Activated T-cell treated with anti-CD3 and anti-CD28 coated beads, Interleukin-2, amount 50 U/mL, for 24 hours (primary cell): ENCODE measurements at regions not wholly inside any gene's neighbourhood (a gene's known extent, or its start where the extent isn't known, plus 50 kb on each side); places are given as distances from the start of the nearest gene placed in this dataset.
A peak's percentile ranks its signal among the peaks of the same experiment; 100 is the strongest.
"Not testable (repeated sequence)": the region's sequence is repeated elsewhere in the genome, so short reads cannot be mapped to it uniquely, and the experiment has no call there.

Experiments used
- DNase-seq: peaks from one replicate; pipeline ENCODE4 v3.0.0-alpha.2; 2020
- H3K27ac Mint-ChIP-seq: 2 replicates; pipeline ENCODE4 v1.8.0; 2020; ENCODE audit warnings: mild to moderate bottlenecking, mixed read lengths
- H3K27me3 Mint-ChIP-seq: 2 replicates; pipeline ENCODE4 v1.8.0; 2020; ENCODE audit warnings: mixed read lengths
- H3K36me3 Mint-ChIP-seq: 2 replicates; pipeline ENCODE4 v1.8.0; 2020; ENCODE audit warnings: low read depth, mixed read lengths
- H3K4me1 Mint-ChIP-seq: 2 replicates; pipeline ENCODE4 v1.8.0; 2020; ENCODE audit warnings: low read depth, mixed read lengths
- H3K4me3 Mint-ChIP-seq: 2 replicates; pipeline ENCODE4 v1.8.0; 2020; ENCODE audit warnings: mild to moderate bottlenecking, moderate library complexity, mixed read lengths
- H3K9me3 Mint-ChIP-seq: 2 replicates; pipeline ENCODE4 v1.8.0; 2020; ENCODE audit warnings: mixed read lengths

DNA sequence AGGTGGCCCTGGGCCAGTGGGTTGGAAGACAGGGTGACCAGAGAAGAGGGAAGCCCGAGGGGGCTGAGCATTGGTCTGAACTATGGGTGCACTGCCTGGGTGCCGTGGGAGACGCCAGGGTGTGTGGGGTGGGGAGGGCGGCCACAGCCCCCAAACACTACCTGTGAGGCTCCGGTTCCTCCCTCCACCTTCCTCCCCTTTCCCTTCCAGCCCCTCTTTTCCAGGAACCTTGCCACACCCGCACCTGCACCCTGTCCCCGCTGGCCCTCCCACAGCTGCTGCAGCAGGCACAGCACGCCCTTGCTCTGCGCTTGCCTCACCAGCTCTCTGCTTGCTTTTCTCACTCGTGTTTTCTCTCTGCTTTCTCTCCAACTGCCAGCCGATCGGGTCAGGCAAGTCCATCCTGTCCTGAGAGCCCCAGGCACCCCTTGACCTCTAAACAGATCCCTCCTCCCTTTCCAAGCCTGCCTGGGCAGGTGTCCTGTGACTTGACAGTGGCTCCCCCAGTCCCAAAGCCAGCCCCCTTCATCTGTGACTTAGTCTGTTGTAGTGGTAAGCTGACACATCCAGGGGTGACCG, 193.7 kb downstream of the MSX2 start:
- Mint-ChIP-seq H3K36me3 (no peaks in the 10 kb centered on the region), H3K4me1 (peaks cover 2% of the 10 kb centered on the region), H3K4me3 (no peak overlapping the region)

GRCh38 chr5:174917435-174917834, 193.1 kb downstream of the MSX2 start:
- not testable (repeated sequence) for H3K4me3 Mint-ChIP-seq, H3K36me3 Mint-ChIP-seq, DNase-seq, H3K4me1 Mint-ChIP-seq, H3K27ac Mint-ChIP-seq, H3K9me3 Mint-ChIP-seq
- peaks cover 29% of the 10 kb centered on the region for H3K27me3 Mint-ChIP-seq

More for the DNA sequence above, 193.7 kb downstream of the MSX2 start:
- Mint-ChIP-seq H3K9me3 (no peaks in the 10 kb centered on the region), H3K27ac (no peak overlapping the region), H3K27me3 (peaks cover 23% of the 10 kb centered on the region)
- no peak for DNase-seq

DNA sequence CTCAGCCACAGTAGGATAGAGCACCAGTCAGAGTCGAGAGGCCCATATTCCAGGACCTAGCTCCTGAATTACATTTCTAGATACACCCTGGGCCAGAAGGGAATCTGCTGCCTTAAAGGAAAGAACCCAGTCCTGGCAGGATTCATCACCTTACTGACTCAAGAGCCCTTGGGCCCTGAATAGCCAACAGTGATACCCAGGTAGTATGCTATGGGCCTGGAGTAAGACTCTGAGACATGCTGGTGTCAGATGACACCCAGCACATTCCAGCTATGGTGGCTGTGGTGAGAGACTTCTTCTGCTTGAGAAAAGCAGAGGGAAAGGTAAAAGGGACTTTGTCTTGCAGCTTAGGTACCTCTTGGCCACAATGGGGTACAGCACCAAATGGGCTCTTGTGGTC, 192.5 kb downstream of the MSX2 start:
- not testable (repeated sequence) for H3K4me3 Mint-ChIP-seq, H3K36me3 Mint-ChIP-seq, H3K9me3 Mint-ChIP-seq, H3K27ac Mint-ChIP-seq, DNase-seq, H3K4me1 Mint-ChIP-seq
- peaks cover 31% of the 10 kb centered on the region for H3K27me3 Mint-ChIP-seq

DNA sequence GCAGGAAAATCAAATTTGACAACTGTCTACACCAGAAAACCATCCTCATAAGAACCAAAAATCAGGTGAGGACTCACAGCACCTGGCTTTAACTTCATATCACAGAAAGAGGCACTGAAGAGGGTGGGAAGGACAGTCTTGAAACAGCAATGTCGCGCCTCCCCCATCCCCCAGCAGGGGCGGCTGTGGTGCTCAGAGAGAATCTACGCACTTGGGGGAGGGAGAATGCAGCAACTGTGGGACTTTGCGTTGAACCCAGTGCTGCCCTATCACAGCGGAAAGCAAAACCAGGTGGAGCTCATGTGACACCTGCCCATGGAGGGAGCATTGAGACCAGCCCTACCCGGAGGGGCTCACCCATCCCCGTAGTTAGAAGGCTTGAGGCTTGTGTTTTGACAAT, 191.8 kb downstream of the MSX2 start:
- H3K36me3 Mint-ChIP-seq: no peaks in the 10 kb centered on the region
- peaks cover 33% of the 10 kb centered on the region for H3K27me3 Mint-ChIP-seq
- no peak overlapping the region for H3K27ac Mint-ChIP-seq
- no peaks in the 10 kb centered on the region for H3K9me3 Mint-ChIP-seq
- DNase-seq: no peak
- H3K4me1 Mint-ChIP-seq: no peaks in the 10 kb centered on the region
- H3K4me3 Mint-ChIP-seq: no peak overlapping the region

- Mint-ChIP-seq H3K4me1 (peaks cover 2% of the 10 kb centered on the region), H3K27me3 (peaks cover 63% of the 10 kb centered on the region), H3K4me3 (no peak overlapping the region), H3K36me3 (no peaks in the 10 kb centered on the region), H3K9me3 (no peaks in the 10 kb centered on the region), H3K27ac (no peak overlapping the region)
- no peak for DNase-seq
These were observed 186.7 kb downstream of the MSX2 start for GRCh38 chr5:174911118-174911517.

DNA sequence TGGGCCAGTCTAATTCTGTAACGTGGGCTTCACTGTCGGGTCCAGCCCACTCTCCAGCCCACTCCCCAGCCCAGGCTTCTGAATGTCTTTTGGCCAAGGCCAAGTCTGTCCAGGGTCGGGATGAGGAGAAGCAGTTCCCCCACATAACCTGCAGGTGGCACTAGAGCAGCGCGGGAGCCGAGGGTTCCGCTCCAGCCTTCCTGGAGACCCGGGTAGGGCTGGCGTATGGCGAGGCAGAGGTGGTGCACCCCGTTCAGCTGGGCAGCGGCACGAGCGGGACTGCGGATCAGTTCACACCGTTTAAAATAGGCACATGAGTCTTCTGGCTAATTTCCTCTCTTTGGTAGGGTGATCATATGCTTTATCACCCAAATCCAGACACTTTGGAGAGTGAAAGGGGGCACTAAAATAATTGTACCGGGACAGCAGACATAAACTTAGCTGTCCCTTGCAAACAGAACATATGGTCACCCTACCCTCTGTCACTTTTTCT, 185.9 kb downstream of the MSX2 start:
- Mint-ChIP-seq H3K27me3 (peaks cover 64% of the 10 kb centered on the region), H3K4me3 (no peak overlapping the region), H3K4me1 (peaks cover 2% of the 10 kb centered on the region), H3K27ac (no peak overlapping the region), H3K9me3 (no peaks in the 10 kb centered on the region), H3K36me3 (no peaks in the 10 kb centered on the region)
- peak; percentile 71 for DNase-seq

- Mint-ChIP-seq H3K27ac (no peak overlapping the region), H3K36me3 (no peaks in the 10 kb centered on the region), H3K9me3 (peaks cover 2% of the 10 kb centered on the region), H3K27me3 (peaks cover 57% of the 10 kb centered on the region), H3K4me1 (no peaks in the 10 kb centered on the region), H3K4me3 (no peak overlapping the region)
- no peak for DNase-seq
These were observed 178.9 kb downstream of the MSX2 start for GRCh38 chr5:174903172-174903732.

DNA sequence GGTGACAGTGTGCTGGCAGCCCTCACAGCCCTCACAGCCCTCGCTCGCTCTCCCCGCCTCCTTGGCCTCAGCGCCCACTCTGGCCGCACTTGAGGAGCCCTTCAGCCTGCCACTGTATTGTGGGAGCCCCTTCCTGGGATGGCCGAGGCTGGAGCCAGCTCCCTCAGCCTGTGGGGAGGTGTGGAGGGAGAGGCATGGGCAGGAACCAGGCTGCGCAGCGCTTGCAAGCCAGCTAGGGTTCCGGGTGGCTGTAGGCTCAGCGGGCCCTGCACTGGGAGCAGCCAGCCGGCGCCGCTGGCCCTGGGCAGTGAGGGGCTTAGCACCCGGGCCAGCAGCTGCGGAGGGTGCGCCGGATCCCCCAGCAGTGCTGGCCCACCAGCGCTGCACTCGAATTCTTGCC, 177.0 kb downstream of the MSX2 start:
- Mint-ChIP-seq H3K4me1 (no peaks in the 10 kb centered on the region), H3K27ac (no peak overlapping the region), H3K9me3 (peaks cover 2% of the 10 kb centered on the region), H3K27me3 (peaks cover 39% of the 10 kb centered on the region), H3K4me3 (no peak overlapping the region), H3K36me3 (no peaks in the 10 kb centered on the region)
- DNase-seq: no peak

DNA sequence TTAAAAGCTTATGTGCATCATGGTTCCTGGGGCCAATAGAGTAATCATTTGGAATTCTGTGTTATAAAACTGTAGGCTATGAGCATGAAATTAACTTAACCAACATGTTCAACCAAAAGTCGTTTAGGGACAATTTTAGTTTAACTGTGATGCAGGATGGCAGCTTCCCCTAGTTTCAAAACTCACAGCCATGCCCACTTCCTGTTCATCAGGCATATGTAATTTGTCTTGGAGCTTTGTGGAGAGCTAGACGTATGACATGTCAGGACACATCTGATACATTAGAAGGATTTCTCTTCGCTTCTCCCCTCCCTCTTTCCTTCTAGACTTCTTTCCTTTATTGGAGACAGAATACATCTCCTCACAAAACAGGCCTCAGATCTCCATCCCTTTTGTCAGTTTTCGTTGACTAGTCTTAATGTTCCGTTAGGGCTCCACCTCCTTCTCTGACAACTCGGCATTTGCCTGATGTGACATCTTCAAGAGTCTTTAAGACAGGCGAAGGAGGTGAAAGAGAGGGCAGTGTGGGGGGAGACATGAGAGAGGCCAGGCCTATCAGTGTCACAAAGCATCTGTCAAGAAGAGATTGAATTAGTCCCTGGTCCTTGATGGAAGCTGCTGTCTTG, 176.0 kb downstream of the MSX2 start:
- peaks cover 29% of the 10 kb centered on the region for H3K27me3 Mint-ChIP-seq
- peaks cover 2% of the 10 kb centered on the region for H3K9me3 Mint-ChIP-seq
- no peak overlapping the region for H3K27ac Mint-ChIP-seq
- no peaks in the 10 kb centered on the region for H3K4me1 Mint-ChIP-seq
- DNase-seq: no peak
- no peak overlapping the region for H3K4me3 Mint-ChIP-seq
- no peaks in the 10 kb centered on the region for H3K36me3 Mint-ChIP-seq

- H3K27ac Mint-ChIP-seq: no peak overlapping the region
- peaks cover 16% of the 10 kb centered on the region for H3K27me3 Mint-ChIP-seq
- H3K36me3 Mint-ChIP-seq: no peaks in the 10 kb centered on the region
- no peaks in the 10 kb centered on the region for H3K9me3 Mint-ChIP-seq
- no peak overlapping the region for H3K4me3 Mint-ChIP-seq
- no peak for DNase-seq
- no peaks in the 10 kb centered on the region for H3K4me1 Mint-ChIP-seq
These were observed 173.0 kb downstream of the MSX2 start for GRCh38 chr5:174897281-174897950.

GRCh38 chr5:174895360-174895759, 171.0 kb downstream of the MSX2 start:
- no peaks in the 10 kb centered on the region for H3K4me1 Mint-ChIP-seq
- DNase-seq: no peak
- peaks cover 15% of the 10 kb centered on the region for H3K27me3 Mint-ChIP-seq
- H3K36me3 Mint-ChIP-seq: no peaks in the 10 kb centered on the region
- peaks cover 2% of the 10 kb centered on the region for H3K9me3 Mint-ChIP-seq
- H3K27ac Mint-ChIP-seq: no peak overlapping the region
- no peak overlapping the region for H3K4me3 Mint-ChIP-seq

DNA sequence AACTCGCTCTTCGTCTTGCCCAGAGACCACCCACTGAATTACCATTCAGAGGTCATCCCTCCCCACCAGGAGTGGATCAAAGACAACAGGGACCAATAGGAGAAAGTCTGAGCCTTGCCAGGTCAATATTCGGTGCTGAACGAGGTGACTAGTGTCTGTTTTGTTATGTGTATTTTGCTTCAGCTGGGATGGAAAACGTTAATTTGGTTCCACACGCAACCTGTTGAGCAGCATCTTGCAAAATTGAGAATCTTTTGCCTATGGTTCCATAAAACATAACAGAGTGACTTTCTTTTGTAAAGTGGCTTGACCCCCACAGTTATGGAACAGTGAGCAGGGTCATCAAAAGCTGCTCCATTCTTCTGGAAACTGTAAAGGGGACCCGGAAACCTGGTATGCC, 168.4 kb downstream of the MSX2 start:
- Mint-ChIP-seq H3K4me3 (no peak overlapping the region), H3K9me3 (peaks cover 2% of the 10 kb centered on the region), H3K27ac (no peak overlapping the region), H3K4me1 (no peaks in the 10 kb centered on the region), H3K27me3 (peaks cover 22% of the 10 kb centered on the region), H3K36me3 (no peaks in the 10 kb centered on the region)
- no peak for DNase-seq

DNA sequence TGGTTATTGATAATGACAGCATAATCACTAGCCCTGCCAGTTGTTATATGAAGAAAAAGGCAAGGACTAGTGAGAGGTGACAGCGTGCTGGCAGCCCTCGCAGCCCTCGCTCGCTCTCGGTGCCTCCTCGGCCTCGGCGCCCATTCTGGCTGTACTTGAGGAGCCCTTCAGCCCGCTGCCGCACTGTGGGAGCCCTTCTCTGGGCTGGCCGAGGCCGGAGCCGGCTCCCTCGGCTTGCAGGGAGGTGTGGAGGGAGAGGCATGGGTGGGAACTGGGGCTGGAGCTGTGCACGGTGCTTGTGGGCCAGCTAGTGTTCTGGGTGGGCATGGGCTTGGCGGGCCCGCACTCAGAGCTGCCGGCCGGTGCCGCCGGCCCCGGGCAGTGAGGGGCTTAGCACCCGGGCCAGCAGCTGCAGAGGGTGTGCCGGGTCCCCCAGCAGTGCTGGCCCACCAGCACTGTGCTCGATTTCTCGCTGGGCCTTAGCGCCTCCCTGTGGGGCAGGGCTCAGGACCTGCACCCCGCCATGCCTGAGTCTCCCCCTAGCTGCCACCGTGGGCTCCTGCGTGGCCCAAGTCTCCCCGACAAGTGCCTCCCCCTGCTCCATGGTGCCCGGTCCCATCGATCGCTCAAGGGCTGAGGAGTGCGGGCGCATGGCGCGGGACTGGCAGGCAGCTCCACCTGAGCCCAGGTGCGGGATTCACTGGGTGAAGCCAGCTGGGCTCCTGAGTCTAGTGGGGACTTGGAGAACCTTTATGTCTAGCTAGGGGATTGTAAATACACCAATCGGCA, 156.2 kb downstream of the MSX2 start:
- not testable (repeated sequence) for H3K4me3 Mint-ChIP-seq

GRCh38 chr5:174877987-174878386, 153.6 kb downstream of the MSX2 start:
- peaks cover 15% of the 10 kb centered on the region for H3K27me3 Mint-ChIP-seq
- no peak overlapping the region for H3K4me3 Mint-ChIP-seq
- no peaks in the 10 kb centered on the region for H3K36me3 Mint-ChIP-seq
- H3K4me1 Mint-ChIP-seq: no peaks in the 10 kb centered on the region
- no peak for DNase-seq
- no peak overlapping the region for H3K27ac Mint-ChIP-seq
- peaks cover 5% of the 10 kb centered on the region for H3K9me3 Mint-ChIP-seq

More for the DNA sequence above, 156.2 kb downstream of the MSX2 start:
- not testable (repeated sequence) for DNase-seq, H3K27ac Mint-ChIP-seq, H3K4me1 Mint-ChIP-seq, H3K36me3 Mint-ChIP-seq, H3K9me3 Mint-ChIP-seq, H3K27me3 Mint-ChIP-seq
